AG10803 (cell line): ENCODE measurements at regions not wholly inside any gene's neighbourhood (a gene's known extent, or its start where the extent isn't known, plus 50 kb on each side); places are given as distances from the start of the nearest gene placed in this dataset.

ENCODE experiments used
- DNase-seq: peaks from one replicate; pipeline ENCODE4 v3.0.0; 2010; ENCODE audit warnings: low read depth
- H3K4me3 ChIP-seq: 2 replicates; pipeline ENCODE4 v1.5.1; 2011; ENCODE audit warnings: mild to moderate bottlenecking, low read length, control low read depth
- CTCF ChIP-seq: conservative IDR thresholded peaks from 2 replicates; pipeline ENCODE4 v1.5.1; 2011; ENCODE audit warnings: mild to moderate bottlenecking, low read length, control low read depth, inconsistent platforms

GRCh38 chr5:77849308-77849900 lies 73.3 kb upstream of the TBCA start:
- no peak for DNase-seq
- no peak overlapping the region for H3K4me3 ChIP-seq
- TF ChIP-seq CTCF, result no peak

- no peak overlapping the region for H3K4me3 ChIP-seq
- TF ChIP-seq CTCF, result no peak
- DNase-seq, result no peak
Observed at GRCh38 chr5:77847814-77848290, 71.7 kb upstream of the TBCA start.

- TF ChIP-seq CTCF, result no peak
- no peak for DNase-seq
- H3K4me3 ChIP-seq, result no peak overlapping the region
Observed at GRCh38 chr5:77847129-77847460, 71.0 kb upstream of the TBCA start.

- DNase-seq, result no peak
- no peak for TF ChIP-seq CTCF
Observed at GRCh38 chr5:77846422-77847128, 70.4 kb upstream of the TBCA start.

GRCh38 chr5:77845324-77845646 lies 69.1 kb upstream of the TBCA start:
- DNase-seq, result no peak
- no peak overlapping the region for H3K4me3 ChIP-seq
- TF ChIP-seq CTCF, result no peak

More at GRCh38 chr5:77846422-77847128, 70.4 kb upstream of the TBCA start:
- H3K4me3 ChIP-seq, result no peak overlapping the region

GRCh38 chr5:77844623-77845323 lies 68.6 kb upstream of the TBCA start:
- TF ChIP-seq CTCF, result no peak; the same call in 1 of the 2 replicates
- H3K4me3 ChIP-seq, result peak overlapping the region; percentile 55
- DNase-seq, result no peak

- peak overlapping the region; percentile 55 for H3K4me3 ChIP-seq
- TF ChIP-seq CTCF, result no peak
- no peak for DNase-seq
Observed at GRCh38 chr5:77844373-77844622, 68.2 kb upstream of the TBCA start.
